Mammary epithelial cell (primary cell): ENCODE measurements at regions not wholly inside any gene's neighbourhood (a gene's known extent, or its start where the extent isn't known, plus 50 kb on each side); places are given as distances from the start of the nearest gene placed in this dataset.

ENCODE experiments used
- CTCF ChIP-seq, 2 donors: IDR thresholded peaks in 1 of 2; conservative IDR thresholded peaks in 1 of 2; 2 replicates each; pipeline ENCODE4 v1.5.1; 2011 to 2012; ENCODE audit warnings: inconsistent platforms in 2 of 2, low read length in 2 of 2, mild to moderate bottlenecking in 2 of 2, control low read depth in 1 of 2, low read depth in 1 of 2; ENCODE audit not compliant: insufficient read depth in 1 of 2; ENCODE audit errors: extremely low read depth in 1 of 2
- EZH2 ChIP-seq: IDR thresholded peaks from 2 replicates; pipeline ENCODE4 v1.6.1; 2012; ENCODE audit warnings: low read length, inconsistent platforms, borderline replicate concordance

GRCh38 chr4:159428975-159429692, 326.3 kb downstream of the RAPGEF2 start:
- TF ChIP-seq CTCF (conservative IDR thresholded peaks at IDR 0.05 in 1 of 2, IDR thresholded peaks at IDR 0.05 in 1 of 2; ENCODE audit: extremely low read depth in 1 of 2, insufficient read depth in 1 of 2, low read depth in 1 of 2, low read length in 2 of 2) = no peak
- no peak for TF ChIP-seq EZH2
